ENCODE measurements at regions not wholly inside any gene's neighbourhood (a gene's known extent, or its start where the extent isn't known, plus 50 kb on each side); places are given as distances from the start of the nearest gene placed in this dataset.

- DNase-seq (ENCODE audit: low read depth), result no peak
Observed at GRCh38 chr6:117077300-117077699, 188.1 kb upstream of the VGLL2 start.

- no peak for DNase-seq (ENCODE audit: low read depth)
Observed at GRCh38 chr6:117078624-117079023, 186.7 kb upstream of the VGLL2 start.

- no peak for DNase-seq (ENCODE audit: low read depth)
Observed at GRCh38 chr6:117079951-117080350, 185.4 kb upstream of the VGLL2 start.

GRCh38 chr6:117089604-117090003 is 175.8 kb upstream of the VGLL2 start:
- DNase-seq (ENCODE audit: low read depth), result no peak

- no peak for DNase-seq (ENCODE audit: low read depth)
Observed at GRCh38 chr6:117110146-117110545, 155.2 kb upstream of the VGLL2 start.

GRCh38 chr6:117110737-117111136 is 154.6 kb upstream of the VGLL2 start:
- no peak for DNase-seq (ENCODE audit: low read depth)

- DNase-seq (ENCODE audit: low read depth), result no peak
Observed at GRCh38 chr6:117117652-117118051, 147.7 kb upstream of the VGLL2 start.

GRCh38 chr6:117118490-117118889 is 146.9 kb upstream of the VGLL2 start:
- no peak for DNase-seq (ENCODE audit: low read depth)

GRCh38 chr6:117126213-117126612 is 139.1 kb upstream of the VGLL2 start:
- DNase-seq (ENCODE audit: low read depth), result no peak

- DNase-seq (ENCODE audit: low read depth), result no peak
Observed at GRCh38 chr6:117128052-117128451, 137.3 kb upstream of the VGLL2 start.

GRCh38 chr6:117130125-117130524 is 135.2 kb upstream of the VGLL2 start:
- DNase-seq (ENCODE audit: low read depth), result no peak

GRCh38 chr6:117136702-117137101 is 128.7 kb upstream of the VGLL2 start:
- DNase-seq (ENCODE audit: low read depth), result no peak

GRCh38 chr6:117137711-117138110 is 127.6 kb upstream of the VGLL2 start:
- no peak for DNase-seq (ENCODE audit: low read depth)

- no peak for DNase-seq (ENCODE audit: low read depth)
Observed at GRCh38 chr6:117138425-117138824, 126.9 kb upstream of the VGLL2 start.

GRCh38 chr6:117138920-117139319 is 126.4 kb upstream of the VGLL2 start:
- DNase-seq (ENCODE audit: low read depth), result no peak

GRCh38 chr6:117142142-117142541 is 123.2 kb upstream of the VGLL2 start:
- no peak for DNase-seq (ENCODE audit: low read depth)

- no peak for DNase-seq (ENCODE audit: low read depth)
Observed at GRCh38 chr6:117142995-117143394, 122.4 kb upstream of the VGLL2 start.

GRCh38 chr6:117143647-117144046 is 121.7 kb upstream of the VGLL2 start:
- no peak for DNase-seq (ENCODE audit: low read depth)

GRCh38 chr6:117145940-117146339 is 119.4 kb upstream of the VGLL2 start:
- DNase-seq (ENCODE audit: low read depth), result no peak

- no peak for DNase-seq (ENCODE audit: low read depth)
Observed at GRCh38 chr6:117149324-117149723, 116.0 kb upstream of the VGLL2 start.

GRCh38 chr6:117156741-117157140 is 108.6 kb upstream of the VGLL2 start:
- no peak for DNase-seq (ENCODE audit: low read depth)

- no peak for DNase-seq (ENCODE audit: low read depth)
Observed at GRCh38 chr6:117157448-117157847, 107.9 kb upstream of the VGLL2 start.

- no peak for DNase-seq (ENCODE audit: low read depth)
Observed at GRCh38 chr6:117165911-117166499, 99.4 kb upstream of the VGLL2 start.

GRCh38 chr6:117167520-117168271 is 97.7 kb upstream of the VGLL2 start:
- peak; percentile 82 for DNase-seq (ENCODE audit: low read depth)

Measured in amniotic epithelial cell (primary cell).